Muscle of leg (tissue), 3 donors: ENCODE measurements at regions not wholly inside any gene's neighbourhood (a gene's known extent, or its start where the extent isn't known, plus 50 kb on each side); places are given as distances from the start of the nearest gene placed in this dataset.

ENCODE experiments used
- DNase-seq: peaks from one replicate; pipeline ENCODE4 v3.0.0; 2013
- H3K27ac ChIP-seq: one replicate; pipeline ENCODE4 v1.5.1; 2013; ENCODE audit warnings: mild to moderate bottlenecking, low read length, control low read depth
- H3K27me3 ChIP-seq: one replicate; pipeline ENCODE4 v1.6.1; 2013; ENCODE audit warnings: low read length; ENCODE audit not compliant: control insufficient read depth, insufficient read depth
- H3K36me3 ChIP-seq: one replicate; pipeline ENCODE4 v1.6.1; 2013; ENCODE audit warnings: low read length; ENCODE audit not compliant: control insufficient read depth, insufficient read depth
- H3K4me1 ChIP-seq: one replicate; pipeline ENCODE4 v1.6.1; 2013; ENCODE audit warnings: low read length; ENCODE audit not compliant: control insufficient read depth, insufficient read depth
- H3K4me3 ChIP-seq: one replicate; pipeline ENCODE4 v1.5.1; 2013; ENCODE audit warnings: low read length, control low read depth
- H3K9me3 ChIP-seq: replicated peaks from 2 replicates; pipeline ENCODE4 v1.6.1; 2013; ENCODE audit warnings: low read depth, low read length; ENCODE audit not compliant: control insufficient read depth
- WGBS: methylation state at CpG from one replicate; pipeline ENCODE4 v1.1.5; 2013; ENCODE audit warnings: missing lambda C conversion rate; ENCODE audit not compliant: insufficient coverage; 5-methylcytosine and 5-hydroxymethylcytosine counted together

DNA sequence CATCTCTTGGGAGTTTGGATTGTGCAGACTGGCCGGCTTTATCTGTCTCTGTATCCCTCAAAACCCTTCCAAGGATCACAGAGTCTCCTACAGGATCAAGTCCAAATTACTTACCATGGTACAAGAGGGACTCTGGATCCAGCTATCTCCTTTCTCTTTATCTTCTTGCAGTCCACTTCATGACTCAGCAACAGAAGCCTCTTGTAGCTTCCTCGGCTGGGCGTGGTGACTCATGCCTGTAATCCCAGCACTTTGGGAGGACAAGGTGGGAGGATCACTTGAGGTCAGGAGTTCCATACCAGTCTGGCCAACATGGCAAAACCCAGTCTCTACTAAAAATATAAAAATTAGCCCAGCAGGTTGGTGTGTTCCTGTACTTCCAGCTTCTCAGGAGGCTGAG, 189.7 kb downstream of the BCAT1 start:
- Histone ChIP-seq H3K27ac (no peak overlapping the region), H3K27me3 (no peaks in the 10 kb centered on the region), H3K4me3 (no peak overlapping the region), H3K4me1 (no peaks in the 10 kb centered on the region), H3K9me3 (no peaks in the 10 kb centered on the region), H3K36me3 (no peaks in the 10 kb centered on the region)
- 74% methylated on average over 3 of the region's 3 CpGs for WGBS
- DNase-seq, result no peak

DNA sequence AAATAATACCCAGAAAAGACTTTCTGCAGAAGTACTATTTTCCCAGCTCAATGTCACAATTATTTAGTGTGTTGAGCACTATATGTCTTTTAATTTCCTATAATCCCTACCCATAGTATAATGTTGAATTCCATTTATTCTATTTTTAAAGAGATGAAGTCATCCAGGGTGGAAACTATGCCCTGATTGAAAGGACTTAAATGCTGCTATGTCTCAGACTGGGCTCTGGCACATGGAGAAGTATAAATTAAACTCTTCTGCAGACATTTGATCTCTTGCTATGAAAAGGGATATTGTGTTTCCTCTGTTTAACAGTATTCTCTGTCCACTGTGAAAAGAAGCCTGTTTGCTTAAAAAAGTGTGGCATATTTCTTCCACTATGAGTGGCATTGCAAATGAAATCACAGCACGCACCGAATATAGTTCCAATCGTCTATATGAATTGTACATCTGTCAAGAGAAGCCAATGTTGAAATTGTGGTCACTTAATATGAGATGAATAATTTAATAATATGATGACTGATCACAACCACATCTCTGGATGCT, 192.3 kb downstream of the BCAT1 start:
- H3K4me1 ChIP-seq, result no peaks in the 10 kb centered on the region
- peak; percentile 72 for DNase-seq
- H3K27me3 ChIP-seq, result no peaks in the 10 kb centered on the region
- no peak overlapping the region for H3K4me3 ChIP-seq
- no peaks in the 10 kb centered on the region for H3K9me3 ChIP-seq
- H3K27ac ChIP-seq, result peak overlapping the region; percentile 33
- WGBS, result no CpG with 5 or more reads among the region's 3 CpGs
- H3K36me3 ChIP-seq, result no peaks in the 10 kb centered on the region

DNA sequence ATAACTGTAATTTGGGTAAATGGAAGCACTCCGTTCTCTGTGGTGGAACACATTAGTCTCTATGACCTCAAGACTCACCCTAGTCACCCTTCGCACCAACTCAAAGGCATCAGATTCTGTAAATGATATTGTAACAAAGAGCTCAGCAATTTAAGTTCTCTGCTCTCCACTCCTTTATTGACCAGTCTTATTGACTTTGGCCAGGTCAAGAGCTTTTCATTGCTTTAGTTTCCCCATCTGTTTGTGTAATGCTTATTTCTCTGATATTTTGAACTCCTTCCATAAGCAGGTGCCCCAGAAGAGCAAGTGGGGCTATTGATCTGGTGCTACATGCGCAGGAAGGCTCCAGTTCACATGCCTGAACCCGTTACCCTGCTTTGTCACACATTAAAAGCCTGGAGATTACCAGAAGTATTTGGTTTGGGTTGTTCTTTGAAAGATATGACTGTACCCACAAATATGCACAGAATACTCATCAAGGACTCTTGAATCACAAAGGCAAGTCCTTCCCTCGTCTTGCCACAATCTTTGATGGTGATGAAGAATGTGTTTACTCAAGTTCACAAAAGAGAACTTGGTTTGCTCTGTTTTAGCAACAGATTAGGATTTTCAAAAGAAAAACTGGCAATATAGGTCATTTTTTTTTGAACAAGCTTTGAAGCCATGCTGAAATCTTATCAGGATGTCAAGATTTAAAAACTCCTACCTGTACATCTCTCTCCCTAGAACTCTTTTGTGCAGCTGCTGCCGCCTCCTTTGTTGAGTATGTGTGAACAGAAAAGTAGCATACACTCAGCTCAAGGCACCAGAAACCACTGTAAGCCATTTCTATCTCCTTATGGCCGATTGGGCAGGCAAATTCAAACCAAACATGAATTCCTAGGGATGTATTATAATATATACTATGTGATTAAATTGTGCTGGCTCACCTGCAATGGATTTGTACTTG, 193.9 kb downstream of the BCAT1 start:
- Histone ChIP-seq H3K27me3 (no peaks in the 10 kb centered on the region), H3K4me1 (no peaks in the 10 kb centered on the region), H3K27ac (no peak overlapping the region), H3K9me3 (no peaks in the 10 kb centered on the region), H3K4me3 (no peak overlapping the region), H3K36me3 (no peaks in the 10 kb centered on the region)
- no peak for DNase-seq
- no CpG with 5 or more reads among the region's 7 CpGs for WGBS

DNA sequence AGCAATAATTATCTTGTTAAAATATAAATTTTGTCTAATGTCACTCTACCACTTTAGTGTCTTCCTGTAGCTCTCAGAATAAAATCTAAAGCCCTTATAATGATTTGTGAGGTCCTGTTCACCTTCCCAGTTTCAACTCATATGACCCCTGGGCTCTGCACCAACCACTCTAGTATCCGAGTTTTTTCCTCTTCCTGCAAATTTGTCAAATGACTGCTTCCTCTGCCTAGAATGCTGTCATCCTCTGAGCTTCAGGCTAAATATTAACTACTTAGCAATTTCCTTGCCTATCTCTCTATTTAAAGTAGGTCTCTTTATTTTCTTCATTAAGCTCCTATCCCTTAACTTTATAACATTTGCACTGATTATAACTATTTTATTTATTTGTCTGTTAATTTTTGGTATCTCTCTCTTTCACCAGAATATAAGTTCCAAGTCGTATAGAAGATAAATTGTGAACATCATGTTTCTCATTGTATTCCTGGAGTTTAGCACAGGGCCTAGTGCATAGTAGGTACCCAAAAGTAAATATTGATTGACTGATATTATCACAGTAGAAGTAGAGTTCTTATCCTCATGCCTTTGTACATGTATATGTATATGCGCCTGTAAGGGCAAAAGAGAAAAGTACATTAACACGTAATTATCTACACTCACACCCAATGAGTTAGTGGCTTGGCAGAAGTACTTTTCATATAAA, 196.0 kb downstream of the BCAT1 start:
- H3K27me3 ChIP-seq, result no peaks in the 10 kb centered on the region
- no peaks in the 10 kb centered on the region for H3K9me3 ChIP-seq
- H3K36me3 ChIP-seq, result no peaks in the 10 kb centered on the region
- no peak for DNase-seq
- no peak overlapping the region for H3K27ac ChIP-seq
- no peaks in the 10 kb centered on the region for H3K4me1 ChIP-seq
- whole genome bisulfite sequencing, result no CpG with 5 or more reads among the region's 4 CpGs
- no peak overlapping the region for H3K4me3 ChIP-seq

DNA sequence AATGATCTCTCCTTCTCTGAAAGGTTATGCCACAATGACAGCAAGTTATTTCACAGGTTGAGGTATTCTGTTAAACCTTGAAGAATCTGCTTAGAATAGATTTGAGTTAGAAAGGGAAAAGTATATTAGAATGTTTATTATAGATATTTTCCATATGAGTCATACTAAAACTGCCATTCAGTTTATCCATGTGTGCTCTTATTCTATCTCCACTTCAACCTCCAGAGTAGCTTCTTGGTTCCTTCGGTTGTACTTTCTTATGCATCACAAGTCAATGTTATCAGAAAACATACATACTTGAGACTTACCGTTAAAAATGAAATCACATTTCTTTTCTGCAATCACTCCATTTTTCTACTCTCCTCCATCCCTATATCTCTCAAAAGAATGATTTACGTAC, 197.7 kb downstream of the BCAT1 start:
- Histone ChIP-seq H3K4me3 (no peak overlapping the region), H3K4me1 (no peaks in the 10 kb centered on the region), H3K9me3 (no peaks in the 10 kb centered on the region), H3K27ac (no peak overlapping the region), H3K27me3 (no peaks in the 10 kb centered on the region), H3K36me3 (no peaks in the 10 kb centered on the region)
- no peak for DNase-seq
- WGBS, result 68% methylated on average over 2 of the region's 3 CpGs

DNA sequence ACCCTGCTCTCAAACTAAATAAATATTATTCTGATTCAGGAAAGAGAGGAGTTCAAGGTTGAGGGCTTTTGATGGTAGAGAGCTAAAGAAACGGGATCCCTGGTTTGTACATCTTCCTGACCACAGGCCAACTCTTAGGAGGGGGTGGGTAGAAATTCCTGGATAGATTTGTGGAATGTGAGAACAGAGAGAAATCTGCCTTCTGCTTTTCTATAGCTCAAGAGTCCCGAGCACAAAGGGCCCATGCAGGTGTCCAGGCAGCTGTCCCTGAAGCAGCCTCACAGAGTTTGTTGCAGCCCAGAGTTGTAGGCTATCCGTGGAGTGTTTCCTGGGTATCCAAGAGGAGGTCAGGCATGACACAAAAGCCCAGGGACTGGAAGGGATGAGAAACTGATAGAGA, 198.6 kb downstream of the BCAT1 start:
- H3K36me3 ChIP-seq, result no peaks in the 10 kb centered on the region
- H3K27me3 ChIP-seq, result no peaks in the 10 kb centered on the region
- no peak overlapping the region for H3K4me3 ChIP-seq
- 16% methylated on average over 2 of the region's 3 CpGs for WGBS
- H3K4me1 ChIP-seq, result no peaks in the 10 kb centered on the region
- H3K27ac ChIP-seq, result no peak overlapping the region
- no peak for DNase-seq
- no peaks in the 10 kb centered on the region for H3K9me3 ChIP-seq

DNA sequence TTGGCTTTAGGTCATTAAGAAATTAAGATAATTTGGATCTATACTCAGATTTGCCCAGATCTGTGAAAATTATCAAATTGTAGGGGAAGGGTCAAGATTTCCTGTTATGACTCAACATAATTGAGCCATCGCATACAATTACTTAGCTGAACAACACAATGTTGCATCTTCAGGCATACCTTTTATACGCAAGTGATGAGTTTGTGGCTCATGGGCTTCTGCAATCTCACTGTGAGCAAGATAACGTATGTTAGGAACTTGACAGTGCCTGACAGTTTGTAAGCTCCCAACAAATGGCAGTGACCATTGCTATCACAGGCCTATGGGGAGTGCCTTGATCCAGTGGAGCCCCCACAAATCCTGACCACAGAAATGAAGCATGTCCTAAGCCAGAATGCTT, 199.7 kb downstream of the BCAT1 start:
- WGBS, result 94% methylated on average over 2 of the region's 3 CpGs
- H3K9me3 ChIP-seq, result no peaks in the 10 kb centered on the region
- no peaks in the 10 kb centered on the region for H3K36me3 ChIP-seq
- DNase-seq, result no peak
- H3K27ac ChIP-seq, result no peak overlapping the region
- no peaks in the 10 kb centered on the region for H3K27me3 ChIP-seq
- H3K4me1 ChIP-seq, result no peaks in the 10 kb centered on the region
- H3K4me3 ChIP-seq, result no peak overlapping the region

DNA sequence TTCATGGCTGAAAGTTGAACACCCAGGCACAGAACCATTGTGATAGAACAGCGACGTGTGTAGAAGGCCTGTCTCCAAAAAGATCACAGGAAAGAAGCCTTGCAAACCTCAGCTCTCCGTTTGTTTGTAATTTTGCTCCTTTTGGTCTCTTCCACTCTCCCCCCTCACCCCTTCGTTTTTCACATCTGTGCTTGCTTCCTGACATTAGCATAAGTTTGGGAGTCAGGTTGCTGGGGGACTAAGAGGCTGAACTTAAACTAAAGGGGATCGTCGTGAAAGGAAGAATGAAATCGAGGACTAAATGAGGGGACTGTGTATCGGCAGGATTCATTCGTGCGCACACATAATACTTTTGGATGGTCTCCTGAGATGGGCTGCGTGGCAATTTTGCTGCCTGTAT, 200.6 kb downstream of the BCAT1 start:
- H3K9me3 ChIP-seq, result no peaks in the 10 kb centered on the region
- no peak overlapping the region for H3K4me3 ChIP-seq
- 50% methylated on average over 2 of the region's 11 CpGs for WGBS
- H3K27ac ChIP-seq, result no peak overlapping the region
- no peaks in the 10 kb centered on the region for H3K36me3 ChIP-seq
- H3K27me3 ChIP-seq, result no peaks in the 10 kb centered on the region
- no peaks in the 10 kb centered on the region for H3K4me1 ChIP-seq
- DNase-seq, result no peak

DNA sequence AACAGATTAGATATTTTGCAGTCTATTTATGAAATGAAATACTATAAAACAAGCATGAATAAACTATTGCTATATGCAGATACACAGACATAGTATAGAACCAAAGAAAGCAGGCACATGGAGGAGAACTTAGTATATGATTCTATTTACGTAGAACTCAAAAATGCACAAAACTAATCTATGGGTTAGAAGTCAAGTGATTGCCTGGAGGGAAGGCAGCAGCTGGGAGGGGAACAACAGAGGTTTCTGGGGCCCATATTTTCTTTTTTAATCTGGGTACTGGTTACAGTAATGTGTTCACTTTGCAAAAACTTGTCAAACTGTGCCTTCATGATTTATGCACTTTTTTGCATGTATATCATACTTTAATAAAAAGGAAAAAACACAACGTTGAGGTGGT, 202.0 kb downstream of the BCAT1 start:
- WGBS, result no CpG with 5 or more reads among the region's 2 CpGs
- H3K4me1 ChIP-seq, result no peaks in the 10 kb centered on the region
- no peak overlapping the region for H3K27ac ChIP-seq
- no peaks in the 10 kb centered on the region for H3K36me3 ChIP-seq
- no peaks in the 10 kb centered on the region for H3K27me3 ChIP-seq
- H3K4me3 ChIP-seq, result no peak overlapping the region
- no peaks in the 10 kb centered on the region for H3K9me3 ChIP-seq
- no peak for DNase-seq

DNA sequence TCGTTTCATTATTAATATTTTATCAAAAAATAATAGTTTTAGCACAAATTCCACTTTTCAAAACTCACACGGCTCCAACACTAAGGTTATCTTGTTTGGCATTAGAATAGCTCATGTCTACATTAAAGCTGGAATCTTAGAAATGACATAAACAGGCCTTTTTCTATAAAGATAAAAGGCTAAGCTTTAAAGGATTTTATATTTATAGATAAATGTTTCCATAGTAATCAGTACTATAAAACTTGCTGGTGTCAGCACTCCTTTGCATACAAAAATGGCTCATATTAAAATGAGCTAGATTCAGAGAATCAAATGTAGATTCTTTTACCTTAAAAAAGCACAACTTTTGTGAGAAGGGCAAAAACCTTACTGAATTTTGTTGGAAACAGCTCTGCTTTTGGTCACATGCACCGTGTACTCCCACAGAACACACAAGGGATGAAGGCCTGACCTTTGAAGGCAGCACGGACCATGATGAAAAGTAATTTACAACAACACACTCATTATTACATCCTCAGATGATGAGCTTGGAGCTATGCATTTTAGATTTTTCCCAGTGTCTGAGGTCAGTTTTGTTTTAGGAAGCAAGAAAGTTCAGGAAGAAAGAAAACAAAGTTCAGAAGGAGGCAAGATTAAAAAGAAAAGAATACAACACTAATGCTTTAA, 202.8 kb downstream of the BCAT1 start:
- Histone ChIP-seq H3K9me3 (no peaks in the 10 kb centered on the region), H3K27me3 (no peaks in the 10 kb centered on the region), H3K36me3 (no peaks in the 10 kb centered on the region), H3K4me3 (no peak overlapping the region), H3K27ac (peak overlapping the region; percentile 33), H3K4me1 (no peaks in the 10 kb centered on the region)
- WGBS, result no CpG with 5 or more reads among the region's 4 CpGs
- peak; percentile 59 for DNase-seq
